Common myeloid progenitor, CD34-positive (primary cell): ENCODE measurements at regions not wholly inside any gene's neighbourhood (a gene's known extent, or its start where the extent isn't known, plus 50 kb on each side); places are given as distances from the start of the nearest gene placed in this dataset.

ENCODE experiments used
- CTCF ChIA-PET: fragments of 350-600 bp; sonication (Branson Sonifier 250); formaldehyde crosslinking; loops from one replicate; lab custom pipeline; 2021; ENCODE audit warnings: antibody characterized with exemption; lab: Charles Lee
- POLR2A ChIA-PET: fragments of 350-600 bp; sonication (Branson Sonifier 250); formaldehyde crosslinking; loops from one replicate; lab custom pipeline; 2021; ENCODE audit warnings: antibody characterized with exemption; lab: Charles Lee
- DNase-seq, 3 donors: peaks; one replicate each; pipeline versions ENCODE4 v3.0.0 to v3.0.0-alpha.2; 2013
- H3K27ac ChIP-seq, 2 experiments: 1 replicate in 1 of 2; 2 replicates in 1 of 2; pipeline ENCODE4 v1.7.0; 2013; ENCODE audit warnings: inconsistent platforms in 2 of 2, low read length in 2 of 2, mild to moderate bottlenecking in 2 of 2, low read depth in 1 of 2, moderate library complexity in 1 of 2; ENCODE audit not compliant: severe bottlenecking in 2 of 2, insufficient read depth in 1 of 2, poor library complexity in 1 of 2
- H3K27me3 ChIP-seq, 5 experiments: replicated peaks in 2 of 5; 1 replicate in 3 of 5; 2 replicates in 2 of 5; pipeline versions ENCODE4 v1.6.1 to v1.7.0; 2013; ENCODE audit warnings: low read length in 4 of 5, mild to moderate bottlenecking in 2 of 5, moderate library complexity in 2 of 5, inconsistent platforms in 1 of 5; ENCODE audit not compliant: insufficient read depth in 5 of 5, control insufficient read depth in 4 of 5
- H3K36me3 ChIP-seq, 4 experiments: 1 replicate in 2 of 4; 2 replicates in 2 of 4; pipeline versions ENCODE4 v1.6.1 to v1.7.0; 2013; ENCODE audit warnings: low read length in 3 of 4, control low read depth in 1 of 4, mild to moderate bottlenecking in 1 of 4; ENCODE audit not compliant: control insufficient read depth in 4 of 4, insufficient read depth in 4 of 4
- H3K4me1 ChIP-seq, 4 experiments: 1 replicate in 3 of 4; 2 replicates in 1 of 4; pipeline versions ENCODE4 v1.6.1 to v1.7.1; 2013; ENCODE audit warnings: low read length in 3 of 4, mild to moderate bottlenecking in 3 of 4, control low read depth in 1 of 4, inconsistent platforms in 1 of 4, moderate library complexity in 1 of 4; ENCODE audit not compliant: control insufficient read depth in 4 of 4, insufficient read depth in 4 of 4; ENCODE audit errors: control extremely low read depth in 1 of 4
- H3K4me3 ChIP-seq, 7 experiments: 1 replicate in 4 of 7; 2 replicates in 3 of 7; pipeline versions ENCODE4 v1.5.1 to v1.7.0; 2013; ENCODE audit warnings: mild to moderate bottlenecking in 7 of 7, low read length in 6 of 7, moderate library complexity in 6 of 7, inconsistent platforms in 2 of 7, low read depth in 2 of 7, control low read depth in 1 of 7; ENCODE audit not compliant: insufficient read depth in 4 of 7, control insufficient read depth in 1 of 7; ENCODE audit errors: extremely low read depth in 1 of 7
- H3K9me3 ChIP-seq, 5 experiments: 1 replicate in 4 of 5; 2 replicates in 1 of 5; pipeline versions ENCODE4 v1.6.1 to v1.7.1; 2013; ENCODE audit warnings: low read length in 4 of 5, mild to moderate bottlenecking in 2 of 5, inconsistent platforms in 1 of 5, low read depth in 1 of 5, moderate library complexity in 1 of 5; ENCODE audit not compliant: control insufficient read depth in 4 of 5, insufficient read depth in 2 of 5; ENCODE audit errors: control extremely low read depth in 1 of 5
- WGBS: methylation state at CpG from one replicate; pipeline ENCODE4 v1.1.5; 2013; ENCODE audit not compliant: insufficient coverage; 5-methylcytosine and 5-hydroxymethylcytosine counted together

DNA sequence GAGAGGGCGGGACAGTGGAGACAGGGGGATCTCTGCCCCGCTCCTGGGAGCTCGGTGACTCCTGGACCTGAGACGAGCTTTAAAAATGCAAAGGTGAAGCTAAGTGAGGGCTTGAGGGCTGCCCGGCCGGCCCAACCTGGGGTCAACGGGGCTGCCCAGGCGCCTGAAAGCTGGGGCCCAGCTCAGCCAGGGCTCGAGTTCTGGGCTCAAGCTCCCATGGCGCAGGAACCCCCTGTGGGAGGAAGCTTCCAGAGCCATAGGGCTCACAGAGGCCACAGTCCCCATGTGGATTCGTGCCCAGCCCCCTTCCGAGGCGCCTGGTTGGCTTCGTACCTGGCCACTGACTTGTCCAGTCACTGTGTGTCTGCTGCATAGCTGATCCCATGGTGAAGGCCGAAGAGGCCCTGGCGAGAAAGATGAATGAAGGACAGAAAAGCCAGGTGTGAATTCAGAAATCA is 75.8 kb upstream of the GSE1 start:
- POLR2A ChIA-PET, result interaction anchor here (3.1 kb wide), 1 partner anchor 16 kb away, joined by 14 read pairs; no protein-coding TSS in a partner anchor
- Histone ChIP-seq H3K27me3 (no peaks in the 10 kb centered on the region), H3K4me3 (no peak overlapping the region), H3K9me3 (peaks cover 0 to 11% (median 5%) of the 10 kb centered on the region in 5 experiments), H3K27ac (peak overlapping the region in 1 of 2 experiments; percentile 90), H3K36me3 (no peaks in the 10 kb centered on the region), H3K4me1 (peaks cover 7 to 61% (median 59%) of the 10 kb centered on the region in 4 experiments)
- CTCF ChIA-PET, result interaction anchor here (1.0 to 7.3 kb wide), 7 partner anchors 9 to 116 kb away, joined by 3 to 62 read pairs (median 7); no protein-coding TSS in a partner anchor
- WGBS, result 95% methylated on average over 16 of the region's 16 CpGs
- no peak for DNase-seq

DNA sequence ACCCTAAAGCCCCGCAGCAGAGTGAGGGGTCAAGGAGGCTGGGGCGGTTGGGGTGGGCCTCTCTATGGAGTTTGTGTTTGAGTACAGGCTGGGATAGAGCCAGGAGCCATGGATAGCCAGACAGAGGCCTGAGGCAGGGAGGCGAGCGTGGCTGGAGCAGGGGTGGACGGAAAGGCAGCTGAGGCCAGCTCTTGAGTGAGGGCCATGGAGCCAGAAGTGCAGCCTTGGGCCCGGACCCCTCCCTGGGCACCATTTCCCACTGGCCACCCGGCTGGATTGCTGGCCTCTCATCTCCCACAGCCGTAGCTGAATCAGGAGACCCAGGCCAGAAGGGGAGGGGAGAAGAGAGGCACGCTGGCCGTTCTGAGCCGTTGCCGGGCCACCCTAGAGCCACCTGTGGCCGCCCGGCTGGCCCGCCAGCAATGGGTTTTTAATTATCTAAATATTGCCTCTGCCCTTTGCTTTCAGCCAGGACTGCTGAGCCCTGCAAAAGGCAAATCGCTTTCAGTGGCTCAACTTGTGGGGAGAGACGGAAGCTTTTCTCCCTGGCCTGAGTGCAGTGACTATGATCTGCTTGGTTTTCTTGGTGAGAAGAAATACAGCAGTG is 75.2 kb upstream of the GSE1 start:
- Histone ChIP-seq H3K4me3 (peak overlapping the region in 1 of 7 experiments; percentile 54), H3K27ac (peak overlapping the region in 1 of 2 experiments; percentile 90), H3K9me3 (peaks cover 0 to 11% (median 5%) of the 10 kb centered on the region in 5 experiments), H3K27me3 (no peaks in the 10 kb centered on the region), H3K36me3 (no peaks in the 10 kb centered on the region), H3K4me1 (peaks cover 12 to 67% (median 63%) of the 10 kb centered on the region in 4 experiments)
- 78% methylated on average over 17 of the region's 17 CpGs for WGBS
- ChIA-PET CTCF (interaction anchor here (1.0 to 7.3 kb wide), 11 partner anchors 9 to 117 kb away, joined by 3 to 62 read pairs (median 5); no protein-coding TSS in a partner anchor), POLR2A (interaction anchor here (3.1 kb wide), 1 partner anchor 16 kb away, joined by 14 read pairs; no protein-coding TSS in a partner anchor)
- no peak for DNase-seq

- Histone ChIP-seq H3K4me1 (peaks cover 15 to 77% (median 70%) of the 10 kb centered on the region in 4 experiments), H3K27me3 (no peaks in the 10 kb centered on the region), H3K27ac (no peak overlapping the region), H3K9me3 (peaks cover 0 to 11% (median 5%) of the 10 kb centered on the region in 5 experiments), H3K36me3 (no peaks in the 10 kb centered on the region), H3K4me3 (no peak overlapping the region)
- 98% methylated on average over 7 of the region's 7 CpGs for WGBS
- ChIA-PET POLR2A (interaction anchor here (3.1 kb wide), 1 partner anchor 15 kb away, joined by 14 read pairs; no protein-coding TSS in a partner anchor), CTCF (interaction anchor here (0.6 to 7.3 kb wide), 10 partner anchors 9 to 287 kb away, joined by 3 to 62 read pairs (median 5); no protein-coding TSS in a partner anchor)
- DNase-seq, result no peak
Observed at GRCh38 chr16:85539084-85539483, 74.0 kb upstream of the GSE1 start.

DNA sequence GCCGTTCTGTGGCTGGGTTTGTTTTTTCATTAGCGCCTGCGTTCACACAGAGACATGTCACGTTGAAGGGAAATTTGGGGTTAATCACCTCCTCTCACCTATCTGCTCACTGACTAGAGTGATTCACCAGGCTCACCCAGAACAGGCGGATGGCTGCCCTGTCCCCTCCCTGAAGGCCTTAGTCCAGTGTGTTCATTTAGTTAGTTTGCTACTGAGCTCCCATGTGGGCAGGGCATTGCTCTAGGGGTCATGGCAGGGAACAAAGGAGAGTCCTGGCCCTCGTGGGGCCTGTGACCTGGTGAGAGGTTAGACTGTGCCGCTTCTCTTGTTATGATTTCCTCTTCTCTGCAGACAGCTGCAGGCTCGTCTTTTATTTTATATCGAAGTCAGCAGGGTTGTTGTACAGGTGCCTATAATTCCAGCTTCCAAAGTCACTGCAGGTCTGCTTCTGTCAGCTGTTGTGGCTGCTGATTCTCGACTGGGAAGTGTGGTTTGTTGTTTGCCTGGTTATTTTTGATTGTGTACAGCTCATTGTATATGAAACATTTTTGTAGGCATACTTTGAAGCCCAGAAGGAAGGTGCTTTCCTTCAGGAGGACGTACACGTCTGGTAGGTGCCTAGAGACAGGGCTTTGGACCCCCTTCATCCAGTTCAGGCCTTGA is 73.4 kb upstream of the GSE1 start:
- peaks cover 15 to 77% (median 67%) of the 10 kb centered on the region in 4 experiments for H3K4me1 ChIP-seq
- H3K36me3 ChIP-seq, result no peaks in the 10 kb centered on the region
- H3K9me3 ChIP-seq, result peaks cover 0 to 11% (median 5%) of the 10 kb centered on the region in 5 experiments
- CTCF ChIA-PET, result interaction anchor here (0.6 to 7.3 kb wide), 11 partner anchors 8 to 287 kb away, joined by 3 to 62 read pairs (median 5); no protein-coding TSS in a partner anchor
- H3K4me3 ChIP-seq, result no peak overlapping the region
- POLR2A ChIA-PET, result interaction anchor here (3.1 kb wide), 1 partner anchor 14 kb away, joined by 14 read pairs; no protein-coding TSS in a partner anchor
- no peak for DNase-seq
- WGBS, result 97% methylated on average over 4 of the region's 12 CpGs
- H3K27ac ChIP-seq, result no peak overlapping the region
- H3K27me3 ChIP-seq, result no peaks in the 10 kb centered on the region

DNA sequence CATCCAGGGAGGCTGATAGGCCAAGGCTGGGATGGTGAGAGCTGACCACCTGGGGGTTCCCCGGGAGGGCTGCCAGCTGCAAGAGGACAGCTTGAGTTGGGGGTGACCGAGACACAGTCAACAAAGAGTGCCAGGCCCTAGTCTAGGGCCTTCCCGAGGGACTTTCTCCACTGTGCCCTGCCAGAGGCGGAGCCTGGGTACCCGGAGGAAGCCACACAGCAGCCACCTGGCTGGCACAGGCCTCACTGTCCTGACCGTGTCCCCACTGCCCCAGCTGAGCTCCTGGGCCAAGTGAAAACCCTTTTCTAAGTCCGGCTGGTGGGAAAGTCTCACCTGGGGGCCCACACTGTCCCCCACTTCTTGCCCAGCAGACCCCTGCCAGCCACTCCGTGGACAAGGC is 71.9 kb upstream of the GSE1 start:
- H3K4me1 ChIP-seq, result peaks cover 13 to 63% (median 53%) of the 10 kb centered on the region in 4 experiments
- WGBS, result 83% methylated on average over 5 of the region's 8 CpGs
- ChIA-PET POLR2A (no interaction called here), CTCF (interaction anchor here (0.9 to 7.3 kb wide), 5 partner anchors 11 to 94 kb away, joined by 3 to 62 read pairs (median 4); no protein-coding TSS in a partner anchor)
- H3K9me3 ChIP-seq, result peaks cover 0 to 11% (median 5%) of the 10 kb centered on the region in 5 experiments
- H3K27ac ChIP-seq, result no peak overlapping the region
- H3K27me3 ChIP-seq, result no peaks in the 10 kb centered on the region
- H3K36me3 ChIP-seq, result no peaks in the 10 kb centered on the region
- no peak overlapping the region for H3K4me3 ChIP-seq
- DNase-seq, result no peak

DNA sequence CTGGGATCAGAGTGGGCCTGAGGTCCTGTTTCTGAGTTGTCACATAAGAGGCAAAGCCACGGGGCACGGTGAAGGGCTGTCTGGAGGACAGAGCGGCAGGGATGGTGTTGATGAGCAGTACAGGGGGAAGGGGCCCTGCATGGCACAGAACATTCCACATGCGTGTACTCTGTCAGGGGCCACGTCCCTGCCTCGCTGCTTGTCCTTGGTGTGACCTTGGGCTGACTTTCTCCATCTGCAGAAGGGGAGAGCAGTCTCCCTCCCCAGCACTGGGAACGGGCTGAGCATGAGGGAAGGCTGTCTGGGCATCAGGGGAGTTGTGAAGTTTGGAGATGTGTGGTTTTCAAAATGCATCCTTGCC is 71.5 kb upstream of the GSE1 start:
- ChIA-PET CTCF (interaction anchor here (0.9 to 6.1 kb wide), 4 partner anchors 12 to 94 kb away, joined by 3 to 35 read pairs (median 11); no protein-coding TSS in a partner anchor), POLR2A (no interaction called here)
- Histone ChIP-seq H3K27me3 (no peaks in the 10 kb centered on the region), H3K9me3 (peaks cover 0 to 11% (median 5%) of the 10 kb centered on the region in 5 experiments), H3K4me1 (peaks cover 13 to 59% (median 49%) of the 10 kb centered on the region in 4 experiments), H3K4me3 (peak overlapping the region in 1 of 7 experiments; percentile 10), H3K27ac (no peak overlapping the region), H3K36me3 (no peaks in the 10 kb centered on the region)
- WGBS, result 88% methylated on average over 7 of the region's 7 CpGs
- no peak for DNase-seq
